SJSA1 (cell line): ENCODE measurements at regions not wholly inside any gene's neighbourhood (a gene's known extent, or its start where the extent isn't known, plus 50 kb on each side); places are given as distances from the start of the nearest gene placed in this dataset.

Source experiments
- DNase-seq, 2 experiments: peaks; one replicate each; pipeline ENCODE4 v3.0.0-alpha.2; 2015 to 2020; ENCODE audit warnings: low spot score in 2 of 2, low read depth in 1 of 2
- H3K27ac ChIP-seq: fragments of 250-450 bp; sonication (Bioruptor Pico); 2 replicates; pipeline ENCODE4 v1.5.1; 2020; ENCODE audit warnings: mild to moderate bottlenecking, moderate library complexity
- H3K27me3 ChIP-seq: fragments of 250-450 bp; sonication (Bioruptor Pico); replicated peaks from 2 replicates; pipeline ENCODE4 v1.5.1; 2020; ENCODE audit warnings: mild to moderate bottlenecking, moderate library complexity
- H3K36me3 ChIP-seq: fragments of 250-450 bp; sonication (Bioruptor Pico); 2 replicates; pipeline ENCODE4 v1.5.1; 2020; ENCODE audit warnings: mild to moderate bottlenecking
- H3K4me1 ChIP-seq: fragments of 250-450 bp; sonication (Bioruptor Pico); replicated peaks from 2 replicates; pipeline ENCODE4 v1.6.1; 2021; ENCODE audit warnings: mild to moderate bottlenecking
- H3K4me3 ChIP-seq: fragments of 250-450 bp; sonication (Bioruptor Pico); 2 replicates; pipeline ENCODE4 v1.5.1; 2020; ENCODE audit warnings: mild to moderate bottlenecking
- H3K9me3 ChIP-seq: fragments of 250-450 bp; sonication (Bioruptor Pico); replicated peaks from 2 replicates; pipeline ENCODE4 v1.5.1; 2020; ENCODE audit warnings: mild to moderate bottlenecking

- Histone ChIP-seq H3K9me3 (no peaks in the 10 kb centered on the region), H3K4me1 (peaks cover 19% of the 10 kb centered on the region), H3K36me3 (no peaks in the 10 kb centered on the region), H3K4me3 (no peak overlapping the region), H3K27ac (no peak overlapping the region), H3K27me3 (no peaks in the 10 kb centered on the region)
- no peak for DNase-seq
Observed at GRCh38 chr2:105573910-105574655, 170.6 kb upstream of the NCK2 start.

- Histone ChIP-seq H3K9me3 (no peaks in the 10 kb centered on the region), H3K4me3 (peak overlapping the region; percentile 10), H3K27me3 (no peaks in the 10 kb centered on the region), H3K27ac (no peak overlapping the region), H3K4me1 (peaks cover 19% of the 10 kb centered on the region), H3K36me3 (no peaks in the 10 kb centered on the region)
- DNase-seq = no peak
Observed at GRCh38 chr2:105573490-105573889, 171.2 kb upstream of the NCK2 start.

- H3K27ac ChIP-seq = no peak overlapping the region
- H3K9me3 ChIP-seq = no peaks in the 10 kb centered on the region
- no peaks in the 10 kb centered on the region for H3K36me3 ChIP-seq
- DNase-seq = no peak
- no peaks in the 10 kb centered on the region; the same call in 1 of the 2 replicates for H3K27me3 ChIP-seq
- H3K4me3 ChIP-seq = no peak overlapping the region
- peaks cover 20% of the 10 kb centered on the region for H3K4me1 ChIP-seq
Observed at GRCh38 chr2:105571445-105571987, 172.7 kb upstream of the FHL2 start.

GRCh38 chr2:105570757-105571156 lies 171.9 kb upstream of the FHL2 start:
- Histone ChIP-seq H3K27ac (no peak overlapping the region), H3K4me1 (peaks cover 19% of the 10 kb centered on the region), H3K27me3 (no peaks in the 10 kb centered on the region; the same call in 1 of the 2 replicates), H3K4me3 (no peak overlapping the region), H3K36me3 (no peaks in the 10 kb centered on the region), H3K9me3 (no peaks in the 10 kb centered on the region)
- no peak for DNase-seq

GRCh38 chr2:105570326-105570725 lies 171.5 kb upstream of the FHL2 start:
- H3K9me3 ChIP-seq = no peaks in the 10 kb centered on the region
- no peak overlapping the region for H3K4me3 ChIP-seq
- H3K36me3 ChIP-seq = no peaks in the 10 kb centered on the region
- H3K4me1 ChIP-seq = peaks cover 19% of the 10 kb centered on the region
- H3K27me3 ChIP-seq = no peaks in the 10 kb centered on the region; the same call in 1 of the 2 replicates
- no peak overlapping the region for H3K27ac ChIP-seq
- no peak for DNase-seq

GRCh38 chr2:105569606-105570005 lies 170.8 kb upstream of the FHL2 start:
- no peak for DNase-seq
- H3K4me1 ChIP-seq = peaks cover 19% of the 10 kb centered on the region
- H3K9me3 ChIP-seq = no peaks in the 10 kb centered on the region
- H3K4me3 ChIP-seq = no peak overlapping the region
- H3K36me3 ChIP-seq = no peaks in the 10 kb centered on the region
- no peak overlapping the region for H3K27ac ChIP-seq
- H3K27me3 ChIP-seq = no peaks in the 10 kb centered on the region; the same call in 1 of the 2 replicates

- Histone ChIP-seq H3K4me3 (no peak overlapping the region), H3K27me3 (no peaks in the 10 kb centered on the region; the same call in 1 of the 2 replicates), H3K9me3 (no peaks in the 10 kb centered on the region), H3K4me1 (peaks cover 8% of the 10 kb centered on the region), H3K27ac (no peak overlapping the region), H3K36me3 (no peaks in the 10 kb centered on the region)
- no peak for DNase-seq
Observed at GRCh38 chr2:105567996-105568494, 169.2 kb upstream of the FHL2 start.

- H3K4me3 ChIP-seq = no peak overlapping the region
- DNase-seq = no peak
- H3K36me3 ChIP-seq = no peaks in the 10 kb centered on the region
- H3K4me1 ChIP-seq = peaks cover 6% of the 10 kb centered on the region
- H3K27ac ChIP-seq = no peak overlapping the region
- H3K9me3 ChIP-seq = no peaks in the 10 kb centered on the region
- H3K27me3 ChIP-seq = no peaks in the 10 kb centered on the region; the same call in 1 of the 2 replicates
Observed at GRCh38 chr2:105563000-105563719, 164.3 kb upstream of the FHL2 start.

GRCh38 chr2:105561401-105561800 lies 162.6 kb upstream of the FHL2 start:
- DNase-seq = no peak
- H3K36me3 ChIP-seq = no peaks in the 10 kb centered on the region
- no peak overlapping the region for H3K27ac ChIP-seq
- no peaks in the 10 kb centered on the region; the same call in 1 of the 2 replicates for H3K27me3 ChIP-seq
- no peak overlapping the region for H3K4me3 ChIP-seq
- no peaks in the 10 kb centered on the region for H3K9me3 ChIP-seq
- no peaks in the 10 kb centered on the region for H3K4me1 ChIP-seq

GRCh38 chr2:105560157-105560556 lies 161.3 kb upstream of the FHL2 start:
- DNase-seq = no peak
- Histone ChIP-seq H3K27ac (no peak overlapping the region), H3K4me3 (no peak overlapping the region), H3K9me3 (no peaks in the 10 kb centered on the region), H3K27me3 (no peaks in the 10 kb centered on the region; the same call in 1 of the 2 replicates), H3K36me3 (no peaks in the 10 kb centered on the region), H3K4me1 (no peaks in the 10 kb centered on the region)

GRCh38 chr2:105557021-105557920 lies 158.4 kb upstream of the FHL2 start:
- no peaks in the 10 kb centered on the region for H3K36me3 ChIP-seq
- DNase-seq = no peak
- H3K27ac ChIP-seq = no peak overlapping the region
- no peaks in the 10 kb centered on the region; the same call in 1 of the 2 replicates for H3K27me3 ChIP-seq
- H3K4me1 ChIP-seq = peaks cover 13% of the 10 kb centered on the region
- no peaks in the 10 kb centered on the region for H3K9me3 ChIP-seq
- no peak overlapping the region for H3K4me3 ChIP-seq

GRCh38 chr2:105556366-105556765 lies 157.5 kb upstream of the FHL2 start:
- H3K4me1 ChIP-seq = peaks cover 13% of the 10 kb centered on the region
- no peaks in the 10 kb centered on the region for H3K9me3 ChIP-seq
- H3K27me3 ChIP-seq = no peaks in the 10 kb centered on the region; the same call in 1 of the 2 replicates
- H3K27ac ChIP-seq = no peak overlapping the region
- DNase-seq = no peak
- no peak overlapping the region for H3K4me3 ChIP-seq
- H3K36me3 ChIP-seq = no peaks in the 10 kb centered on the region

GRCh38 chr2:105554235-105554634 lies 155.4 kb upstream of the FHL2 start:
- H3K27me3 ChIP-seq = no peaks in the 10 kb centered on the region; the same call in 1 of the 2 replicates
- H3K36me3 ChIP-seq = no peaks in the 10 kb centered on the region
- H3K4me3 ChIP-seq = no peak overlapping the region
- H3K4me1 ChIP-seq = peaks cover 13% of the 10 kb centered on the region
- H3K9me3 ChIP-seq = no peaks in the 10 kb centered on the region
- no peak for DNase-seq
- H3K27ac ChIP-seq = no peak overlapping the region
